EL (cell line): ENCODE measurements at regions not wholly inside any gene's neighbourhood (a gene's known extent, or its start where the extent isn't known, plus 50 kb on each side); places are given as distances from the start of the nearest gene placed in this dataset.

Experiments used
- DNase-seq: peaks from one replicate; pipeline ENCODE4 v3.0.0-alpha.2; 2016

GRCh38 chr11:8740129-8740528, 57.5 kb downstream of the RPL27A start:
- DNase-seq, result no peak

- DNase-seq, result no peak
Measured at GRCh38 chr11:8744423-8744822, 61.8 kb downstream of the RPL27A start.

- no peak for DNase-seq
Measured at GRCh38 chr11:8745431-8746253, 63.0 kb downstream of the RPL27A start.

- DNase-seq, result no peak
Measured at GRCh38 chr11:8746331-8746974, 63.9 kb downstream of the RPL27A start.

- no peak for DNase-seq
Measured at GRCh38 chr11:8747173-8747572, 64.6 kb downstream of the RPL27A start.

GRCh38 chr11:8748317-8748716, 65.7 kb downstream of the RPL27A start:
- DNase-seq, result no peak

GRCh38 chr11:8749202-8749601, 66.6 kb downstream of the RPL27A start:
- no peak for DNase-seq

- no peak for DNase-seq
Measured at GRCh38 chr11:8754241-8754640, 71.6 kb downstream of the RPL27A start.

- DNase-seq, result no peak
Measured at GRCh38 chr11:8756201-8756600, 73.6 kb downstream of the RPL27A start.

- peak; percentile 62 for DNase-seq
Measured at GRCh38 chr11:8757047-8757446, 74.5 kb downstream of the RPL27A start.

- DNase-seq, result no peak
Measured at GRCh38 chr11:8757533-8757932, 74.9 kb downstream of the RPL27A start.

- no peak for DNase-seq
Measured at GRCh38 chr11:8758619-8759169, 76.1 kb downstream of the RPL27A start.

GRCh38 chr11:8759634-8760033, 77.0 kb downstream of the RPL27A start:
- no peak for DNase-seq

GRCh38 chr11:8760896-8761295, 78.3 kb downstream of the RPL27A start:
- no peak for DNase-seq

GRCh38 chr11:8763070-8763685, 80.6 kb downstream of the RPL27A start:
- DNase-seq, result no peak

GRCh38 chr11:8765294-8765693, 82.7 kb downstream of the RPL27A start:
- peak; percentile 84 for DNase-seq

GRCh38 chr11:8766043-8766987, 83.7 kb downstream of the RPL27A start:
- peak; percentile 80 for DNase-seq

GRCh38 chr11:8766988-8767374, 84.4 kb downstream of the RPL27A start:
- no peak for DNase-seq

- peak; percentile 80 for DNase-seq
Measured at GRCh38 chr11:8767466-8768142, 85.0 kb downstream of the RPL27A start.

GRCh38 chr11:8768625-8769333, 86.2 kb downstream of the RPL27A start:
- DNase-seq, result peak; percentile 91
